H7 (cell line): ENCODE measurements at regions not wholly inside any gene's neighbourhood (a gene's known extent, or its start where the extent isn't known, plus 50 kb on each side); places are given as distances from the start of the nearest gene placed in this dataset.
"Not testable (repeated sequence)": the region's sequence is repeated elsewhere in the genome, so short reads cannot be mapped to it uniquely, and the experiment has no call there.

Experiments used
- DNase-seq: peaks from one replicate; pipeline ENCODE4 v3.0.0; 2012
- H3K27me3 ChIP-seq: 2 replicates; pipeline ENCODE4 v1.6.0; 2011; ENCODE audit warnings: mild to moderate bottlenecking, low read length; ENCODE audit not compliant: control insufficient read depth, insufficient read depth
- H3K36me3 ChIP-seq: replicated peaks from 2 replicates; pipeline ENCODE4 v1.5.1; 2011; ENCODE audit warnings: low read length; ENCODE audit not compliant: control insufficient read depth, insufficient read depth
- H3K4me3 ChIP-seq: 2 replicates; pipeline ENCODE4 v1.5.1; 2011; ENCODE audit warnings: low read depth, mild to moderate bottlenecking, control low read depth, low read length, moderate library complexity; ENCODE audit not compliant: insufficient read depth

GRCh38 chr12:47610686-47611252 lies 95.1 kb downstream of the RPAP3 start:
- no peak for DNase-seq
- Histone ChIP-seq H3K4me3 (no peak overlapping the region), H3K36me3 (no peaks in the 10 kb centered on the region), H3K27me3 (no peaks in the 10 kb centered on the region)

DNA sequence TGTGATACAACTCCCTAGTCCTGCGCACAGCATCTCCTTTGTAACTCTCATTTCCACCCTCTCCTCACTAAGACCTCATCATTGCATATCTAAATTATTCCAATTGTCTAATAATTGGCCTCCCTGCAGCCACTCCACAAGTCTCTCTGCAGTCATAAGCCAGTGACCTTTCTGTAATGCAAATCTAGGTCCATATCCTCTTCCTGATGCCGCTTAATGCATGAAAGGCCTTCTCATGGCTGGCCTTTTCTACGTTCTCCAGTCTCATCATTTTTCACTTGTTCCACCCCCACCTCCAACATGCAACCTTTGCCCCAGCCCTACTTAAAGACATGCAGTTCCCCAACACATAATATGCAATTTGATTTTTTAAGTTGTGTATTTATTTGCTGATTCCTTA lies 96.0 kb downstream of the RPAP3 start:
- Histone ChIP-seq H3K36me3 (no peaks in the 10 kb centered on the region), H3K27me3 (no peaks in the 10 kb centered on the region), H3K4me3 (no peak overlapping the region)
- no peak for DNase-seq

DNA sequence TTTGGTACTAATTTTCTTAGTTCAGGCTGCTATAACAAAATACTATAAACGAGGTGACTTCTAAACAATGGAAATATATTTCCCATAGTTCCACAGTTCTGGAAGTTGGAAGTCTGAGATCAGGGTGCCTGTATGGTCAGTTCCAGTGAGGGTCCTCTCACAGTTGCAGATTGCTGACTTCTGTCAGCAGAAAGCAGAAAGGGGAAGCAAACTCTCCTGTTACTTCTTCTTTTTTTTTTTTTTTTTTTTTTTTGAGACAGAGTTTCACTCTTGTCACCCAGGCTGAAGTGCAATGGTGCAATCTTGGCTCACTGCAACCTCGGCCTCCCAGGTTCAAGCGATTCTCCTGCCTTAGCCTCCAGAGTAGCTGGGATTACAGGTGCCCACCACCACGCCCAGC lies 97.2 kb downstream of the RPAP3 start:
- H3K36me3 ChIP-seq, DNase-seq, H3K27me3 ChIP-seq, H3K4me3 ChIP-seq: not testable (repeated sequence)

DNA sequence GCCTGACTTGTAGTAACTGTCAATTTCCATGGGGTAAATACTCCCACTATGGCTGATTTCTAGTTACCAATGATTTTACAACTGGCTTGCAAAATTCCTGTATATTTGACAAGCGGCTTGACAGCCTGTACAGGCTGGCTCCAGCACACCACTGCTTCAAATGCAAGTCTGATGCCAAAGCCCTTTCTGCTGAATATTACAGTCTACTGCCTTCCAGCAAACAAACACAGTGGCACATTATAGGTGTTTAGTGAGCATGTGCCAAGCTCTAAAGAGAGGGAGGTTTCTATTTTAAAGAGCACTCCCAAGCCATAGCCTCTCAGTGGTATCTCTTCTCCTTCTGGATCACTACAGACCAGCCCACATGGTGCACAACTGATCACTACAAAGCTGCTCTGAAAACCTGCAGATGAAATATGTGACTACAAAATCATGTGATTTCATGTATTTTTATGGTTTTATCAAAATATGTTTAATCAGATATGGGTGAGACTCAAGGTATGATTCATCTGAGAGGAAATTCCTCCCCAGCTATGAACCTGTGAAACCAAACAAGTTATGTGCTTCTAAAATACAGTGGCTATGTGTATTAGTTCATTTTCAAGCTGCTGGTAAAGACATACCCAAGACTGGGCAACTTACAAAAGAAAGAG lies 101.5 kb downstream of the RPAP3 start:
- Histone ChIP-seq H3K27me3 (no peaks in the 10 kb centered on the region), H3K36me3 (no peaks in the 10 kb centered on the region), H3K4me3 (no peak overlapping the region)
- no peak for DNase-seq

- H3K36me3 ChIP-seq: no peaks in the 10 kb centered on the region
- H3K27me3 ChIP-seq: no peaks in the 10 kb centered on the region
- no peak for DNase-seq
- H3K4me3 ChIP-seq: no peak overlapping the region
Measured at GRCh38 chr12:47602949-47603558, 102.8 kb downstream of the RPAP3 start.

DNA sequence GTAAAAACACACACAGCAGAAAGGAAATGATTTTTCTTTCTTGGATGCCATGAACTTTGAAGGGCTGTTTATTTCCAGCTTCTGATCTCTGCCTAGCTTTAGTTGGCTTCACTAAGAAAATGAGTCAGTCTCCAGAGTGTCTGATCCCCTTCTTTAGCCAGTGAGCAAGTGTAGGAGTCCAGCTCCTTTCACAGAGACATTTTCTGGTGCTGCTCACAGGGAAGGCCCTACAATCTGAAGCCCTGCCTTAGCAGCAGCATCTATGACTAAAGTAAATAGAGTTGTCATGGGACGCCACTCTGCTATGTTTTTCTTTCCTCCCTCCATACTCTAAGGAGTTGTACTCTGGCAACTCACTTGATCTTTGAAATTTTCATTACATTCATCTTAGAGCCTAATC lies 103.5 kb downstream of the RPAP3 start:
- Histone ChIP-seq H3K27me3 (no peaks in the 10 kb centered on the region), H3K36me3 (no peaks in the 10 kb centered on the region), H3K4me3 (no peak overlapping the region)
- DNase-seq: no peak

DNA sequence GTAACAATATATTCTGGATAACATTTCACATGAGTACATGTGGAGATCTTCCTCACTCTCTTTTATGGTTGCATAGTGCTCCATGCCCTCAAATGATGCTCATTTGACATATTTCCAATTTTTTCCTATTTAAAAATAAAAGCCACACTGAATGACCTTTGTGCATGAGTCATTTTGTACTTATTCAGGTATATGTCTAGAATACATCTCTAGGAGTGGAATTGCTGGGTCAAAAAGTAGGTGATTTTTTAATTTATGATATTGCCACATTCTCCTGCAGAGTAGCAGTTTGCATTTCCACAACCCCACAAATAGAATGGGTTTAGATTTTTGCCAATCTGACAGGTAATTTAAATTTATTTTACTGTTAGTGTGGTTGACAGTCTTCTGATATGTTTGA lies 104.8 kb downstream of the RPAP3 start:
- DNase-seq: no peak
- Histone ChIP-seq H3K36me3 (no peaks in the 10 kb centered on the region), H3K27me3 (no peaks in the 10 kb centered on the region), H3K4me3 (no peak overlapping the region)

DNA sequence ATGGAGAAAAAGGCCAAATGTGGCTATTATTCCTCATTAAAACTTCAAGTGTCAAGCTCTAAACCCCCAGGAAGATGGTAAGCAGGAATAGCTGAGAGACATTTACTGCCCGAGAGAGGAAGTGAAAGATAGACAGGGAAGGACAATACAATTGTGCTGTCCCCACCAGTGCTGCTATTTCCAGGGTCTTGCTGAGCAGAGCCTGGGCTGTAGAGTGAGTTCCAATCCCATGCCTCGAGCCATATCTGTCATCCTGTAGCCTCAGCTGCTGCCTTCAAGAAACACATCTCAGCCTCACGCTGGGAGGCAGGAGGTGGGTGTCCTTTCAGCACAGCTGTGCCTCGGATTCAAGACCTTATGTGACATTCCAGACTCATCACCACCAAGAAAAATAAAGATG lies 114.0 kb downstream of the RPAP3 start:
- Histone ChIP-seq H3K4me3 (no peak overlapping the region), H3K36me3 (no peaks in the 10 kb centered on the region), H3K27me3 (no peaks in the 10 kb centered on the region)
- no peak for DNase-seq

- no peaks in the 10 kb centered on the region for H3K27me3 ChIP-seq
- H3K4me3 ChIP-seq: no peak overlapping the region
- H3K36me3 ChIP-seq: no peaks in the 10 kb centered on the region
- DNase-seq: no peak
Measured at GRCh38 chr12:47591361-47591791, 114.5 kb downstream of the RPAP3 start.

GRCh38 chr12:47590771-47591360 lies 115.0 kb downstream of the RPAP3 start:
- no peaks in the 10 kb centered on the region for H3K36me3 ChIP-seq
- H3K4me3 ChIP-seq: no peak overlapping the region
- no peaks in the 10 kb centered on the region for H3K27me3 ChIP-seq
- DNase-seq: peak; percentile 32

GRCh38 chr12:47586952-47587669 lies 118.7 kb downstream of the RPAP3 start:
- H3K4me3 ChIP-seq: no peak overlapping the region
- no peaks in the 10 kb centered on the region for H3K36me3 ChIP-seq
- no peaks in the 10 kb centered on the region for H3K27me3 ChIP-seq
- no peak for DNase-seq

DNA sequence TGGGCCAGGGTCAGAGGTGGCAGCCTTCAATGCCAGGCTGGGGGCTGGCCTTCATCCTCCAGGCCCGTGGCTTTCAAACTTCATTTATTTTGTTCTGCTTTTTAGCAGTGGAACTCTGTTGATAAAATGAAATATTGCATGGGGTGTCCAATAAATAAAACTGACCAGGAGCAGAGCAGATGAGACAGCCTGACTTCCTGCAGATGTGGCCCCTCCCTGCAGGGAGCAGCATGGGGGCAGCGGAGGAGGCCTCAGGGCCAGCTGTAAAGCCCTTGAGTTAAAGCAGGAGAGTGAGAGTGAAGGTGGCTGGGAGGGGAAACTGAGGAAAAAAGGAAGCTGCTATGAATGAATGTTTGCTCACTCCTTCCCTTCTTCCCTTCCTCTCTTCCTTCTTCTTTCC lies 120.3 kb downstream of the RPAP3 start:
- Histone ChIP-seq H3K27me3 (no peaks in the 10 kb centered on the region), H3K36me3 (no peaks in the 10 kb centered on the region), H3K4me3 (no peak overlapping the region)
- no peak for DNase-seq

GRCh38 chr12:47578836-47579235 lies 127.0 kb downstream of the RPAP3 start:
- Histone ChIP-seq H3K36me3 (no peaks in the 10 kb centered on the region), H3K27me3 (no peaks in the 10 kb centered on the region; the same call in 1 of the 2 replicates), H3K4me3 (no peak overlapping the region)
- DNase-seq: no peak

- Histone ChIP-seq H3K4me3 (no peak overlapping the region), H3K36me3 (no peaks in the 10 kb centered on the region), H3K27me3 (no peaks in the 10 kb centered on the region; the same call in 1 of the 2 replicates)
- DNase-seq: no peak
Measured at GRCh38 chr12:47577206-47577989, 128.4 kb downstream of the RPAP3 start.
